Cardiac fibroblast (primary cell): ENCODE measurements at regions not wholly inside any gene's neighbourhood (a gene's known extent, or its start where the extent isn't known, plus 50 kb on each side); places are given as distances from the start of the nearest gene placed in this dataset.

Experiments
- DNase-seq, 2 donors: peaks; one replicate each; pipeline versions ENCODE4 v3.0.0 to v3.0.0-alpha.2; 2010; ENCODE audit warnings: low read depth in 2 of 2
- H3K4me3 ChIP-seq, 2 donors: replicated peaks in 1 of 2; 1 replicate in 1 of 2; 2 replicates in 1 of 2; pipeline ENCODE4 v1.5.1; 2011; ENCODE audit warnings: low read depth in 2 of 2, low read length in 2 of 2, mild to moderate bottlenecking in 2 of 2, moderate library complexity in 1 of 2
- TF ChIP-seq, protein P1 (sequence below): IDR thresholded peaks from one replicate; pipeline ENCODE4 v1.5.1; 2011; ENCODE audit warnings: low read depth, mild to moderate bottlenecking, low read length, inconsistent platforms

DNA sequence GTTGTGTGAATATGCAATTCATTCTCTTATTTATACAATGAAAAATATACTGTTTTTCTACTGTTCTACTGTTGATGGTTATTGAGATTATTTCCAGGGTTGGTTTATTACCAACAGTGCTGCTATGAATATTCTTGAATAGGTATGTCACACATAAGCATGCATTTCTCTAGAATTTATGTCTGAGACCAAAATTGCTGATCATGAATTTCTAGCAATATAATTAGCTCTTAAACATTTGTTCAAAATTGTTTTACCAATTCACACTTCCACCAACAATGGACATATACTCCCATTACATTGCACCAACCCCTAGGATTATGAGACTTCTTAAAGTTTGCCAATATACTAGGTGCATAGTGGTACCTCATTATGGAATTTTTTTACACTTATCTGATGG, 164.1 kb upstream of the KCNQ5 start:
- no peak overlapping the region for H3K4me3 ChIP-seq
- TF ChIP-seq, protein P1, sequence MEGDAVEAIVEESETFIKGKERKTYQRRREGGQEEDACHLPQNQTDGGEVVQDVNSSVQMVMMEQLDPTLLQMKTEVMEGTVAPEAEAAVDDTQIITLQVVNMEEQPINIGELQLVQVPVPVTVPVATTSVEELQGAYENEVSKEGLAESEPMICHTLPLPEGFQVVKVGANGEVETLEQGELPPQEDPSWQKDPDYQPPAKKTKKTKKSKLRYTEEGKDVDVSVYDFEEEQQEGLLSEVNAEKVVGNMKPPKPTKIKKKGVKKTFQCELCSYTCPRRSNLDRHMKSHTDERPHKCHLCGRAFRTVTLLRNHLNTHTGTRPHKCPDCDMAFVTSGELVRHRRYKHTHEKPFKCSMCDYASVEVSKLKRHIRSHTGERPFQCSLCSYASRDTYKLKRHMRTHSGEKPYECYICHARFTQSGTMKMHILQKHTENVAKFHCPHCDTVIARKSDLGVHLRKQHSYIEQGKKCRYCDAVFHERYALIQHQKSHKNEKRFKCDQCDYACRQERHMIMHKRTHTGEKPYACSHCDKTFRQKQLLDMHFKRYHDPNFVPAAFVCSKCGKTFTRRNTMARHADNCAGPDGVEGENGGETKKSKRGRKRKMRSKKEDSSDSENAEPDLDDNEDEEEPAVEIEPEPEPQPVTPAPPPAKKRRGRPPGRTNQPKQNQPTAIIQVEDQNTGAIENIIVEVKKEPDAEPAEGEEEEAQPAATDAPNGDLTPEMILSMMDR, result no peak
- no peak for DNase-seq

DNA sequence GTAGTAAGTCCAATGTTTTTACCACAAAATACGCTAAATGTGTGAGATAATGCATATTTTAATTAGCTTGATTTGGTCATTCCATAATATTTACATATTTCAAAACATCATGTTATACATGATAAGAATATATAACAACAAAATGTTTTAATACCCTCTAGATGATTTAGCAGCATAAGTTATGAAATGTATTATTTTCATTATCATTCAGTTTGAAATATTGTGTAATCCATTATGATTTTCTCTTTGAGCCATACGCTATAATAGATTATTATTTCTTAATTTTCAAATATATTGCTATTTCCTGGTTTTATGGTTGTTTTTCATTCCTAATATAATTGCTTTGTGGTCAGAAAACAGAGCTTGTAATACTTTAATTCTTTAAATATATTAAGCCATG, 163.3 kb upstream of the KCNQ5 start:
- H3K4me3 ChIP-seq, result no peak overlapping the region
- TF ChIP-seq, protein P1, result no peak
- DNase-seq, result no peak

DNA sequence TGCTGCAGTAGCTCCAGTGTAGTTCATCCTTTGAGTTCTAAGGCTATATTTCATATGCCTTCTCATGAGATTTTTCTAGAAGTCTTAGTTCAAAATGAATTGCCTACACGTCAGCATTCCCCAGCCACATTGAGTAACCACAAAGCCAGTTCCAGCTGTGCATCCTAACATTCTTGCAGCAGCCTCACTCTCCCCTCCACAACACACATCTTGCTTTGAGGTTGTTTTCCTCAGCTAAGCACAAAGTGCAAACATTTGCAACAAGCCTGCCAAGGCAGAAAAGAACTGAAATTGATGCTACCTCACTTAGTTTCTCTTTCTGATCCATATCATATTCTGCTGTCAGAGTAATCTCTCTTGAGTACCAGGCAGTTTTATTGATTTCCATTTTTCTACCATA, 160.7 kb upstream of the KCNQ5 start:
- peak; percentile 0 to 34 for DNase-seq
- TF ChIP-seq, protein P1, result no peak
- no peak overlapping the region for H3K4me3 ChIP-seq

- H3K4me3 ChIP-seq, result no peak overlapping the region
- TF ChIP-seq, protein P1, result no peak
- DNase-seq, result no peak
Observed at GRCh38 chr6:72464246-72464645, 157.6 kb upstream of the KCNQ5 start.

DNA sequence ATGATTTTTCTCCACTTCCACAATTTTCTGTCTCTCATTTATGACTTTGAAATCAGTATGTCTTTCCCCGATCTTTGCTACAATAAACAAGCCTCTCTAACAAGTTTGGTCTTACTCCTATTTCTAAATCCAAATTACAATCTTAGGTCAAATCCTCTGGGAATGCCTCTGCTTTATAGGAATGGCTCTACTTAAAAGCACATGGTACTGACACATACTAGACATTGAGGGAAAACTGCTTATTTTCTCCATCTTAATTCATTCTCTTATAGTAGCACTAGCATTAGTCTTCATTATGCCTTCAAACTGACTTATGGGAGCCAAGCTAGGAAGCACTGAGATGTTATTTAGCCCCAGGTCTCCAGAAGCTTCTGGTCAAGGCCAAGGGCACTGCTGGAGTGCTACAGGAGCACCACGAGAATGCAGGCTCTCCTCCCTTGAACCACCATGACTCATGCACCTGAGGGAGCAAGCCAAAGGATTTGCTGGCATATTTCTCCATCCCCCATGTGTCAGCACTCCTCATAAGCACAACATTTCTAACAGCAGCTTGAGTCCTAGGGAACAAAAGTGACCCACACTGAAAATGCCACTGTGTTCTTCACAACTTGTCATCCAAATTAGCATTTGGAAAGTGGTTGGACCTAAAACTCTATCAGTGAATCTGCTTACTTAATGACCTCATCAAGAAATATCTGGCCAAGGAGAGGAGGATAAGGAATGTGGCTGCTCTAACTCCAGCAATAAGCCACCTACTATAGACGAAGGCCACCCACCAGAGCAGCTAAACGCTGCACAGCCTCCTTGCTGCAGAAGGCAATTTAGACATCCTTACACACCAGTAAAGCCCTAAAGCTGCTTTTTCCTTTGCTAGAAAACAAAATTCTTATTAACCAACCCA, 156.8 kb upstream of the KCNQ5 start:
- H3K4me3 ChIP-seq, result no peak overlapping the region
- TF ChIP-seq, protein P1, result no peak
- DNase-seq, result peak; percentile 38 to 85

DNA sequence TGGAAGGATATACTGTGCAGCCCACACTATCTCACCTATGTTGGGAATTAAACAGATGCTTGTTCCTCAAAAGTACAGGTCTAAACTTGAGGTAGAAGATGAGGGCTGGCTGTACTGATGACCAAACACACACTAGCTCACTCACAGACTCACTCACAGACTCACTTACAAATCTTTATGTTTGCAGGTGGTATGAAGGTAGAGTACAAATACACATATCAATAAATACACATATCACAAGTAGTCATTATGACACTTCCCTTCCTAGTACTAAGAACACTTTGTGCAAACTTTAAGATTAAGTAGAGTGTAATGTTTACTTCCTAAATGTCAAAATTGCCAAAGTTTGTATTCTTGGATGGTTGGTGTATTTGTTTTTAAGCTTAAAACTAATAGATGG, 155.4 kb upstream of the KCNQ5 start:
- no peak overlapping the region for H3K4me3 ChIP-seq
- DNase-seq, result no peak
- TF ChIP-seq, protein P1, result no peak
